Endothelial cell (in vitro differentiated cells): ENCODE measurements at regions not wholly inside any gene's neighbourhood (a gene's known extent, or its start where the extent isn't known, plus 50 kb on each side); places are given as distances from the start of the nearest gene placed in this dataset.
"Not testable (repeated sequence)": the region's sequence is repeated elsewhere in the genome, so short reads cannot be mapped to it uniquely, and the experiment has no call there.

ENCODE experiments used
- DNase-seq: peaks from one replicate; pipeline ENCODE4 v3.0.0; 2021; ENCODE audit warnings: low spot score
- H3K27ac Mint-ChIP-seq: one replicate; pipeline ENCODE4 v1.8.0; 2021; ENCODE audit warnings: mixed read lengths, inconsistent platforms; ENCODE audit not compliant: unreplicated experiment
- H3K27me3 Mint-ChIP-seq: one replicate; pipeline ENCODE4 v1.8.0; 2021; ENCODE audit warnings: mild to moderate bottlenecking, moderate library complexity, mixed read lengths, inconsistent platforms; ENCODE audit not compliant: unreplicated experiment
- H3K36me3 Mint-ChIP-seq: one replicate; pipeline ENCODE4 v1.8.0; 2021; ENCODE audit warnings: mild to moderate bottlenecking, low read depth, mixed read lengths, inconsistent platforms; ENCODE audit not compliant: unreplicated experiment
- H3K4me1 Mint-ChIP-seq: one replicate; pipeline ENCODE4 v1.8.0; 2021; ENCODE audit warnings: mild to moderate bottlenecking, mixed read lengths, inconsistent platforms; ENCODE audit not compliant: unreplicated experiment
- H3K4me3 Mint-ChIP-seq: one replicate; pipeline ENCODE4 v1.8.0; 2021; ENCODE audit warnings: mild to moderate bottlenecking, mixed read lengths, inconsistent platforms; ENCODE audit not compliant: unreplicated experiment
- H3K9me3 Mint-ChIP-seq: one replicate; pipeline ENCODE4 v1.8.0; 2021; ENCODE audit warnings: mixed read lengths, inconsistent platforms; ENCODE audit not compliant: unreplicated experiment
- TF ChIP-seq, protein P1 (sequence below): fragments of 200-600 bp; sonication (generic); IDR thresholded peaks from one replicate; pipeline ENCODE4 v1.5.0; 2021; ENCODE audit warnings: antibody characterized with exemption; ENCODE audit not compliant: unreplicated experiment

GRCh38 chr11:21986361-21986760 is 206.5 kb upstream of the ANO5 start:
- H3K27ac Mint-ChIP-seq = no peak overlapping the region
- no peaks in the 10 kb centered on the region for H3K9me3 Mint-ChIP-seq
- H3K27me3 Mint-ChIP-seq = peaks cover 2% of the 10 kb centered on the region
- no peak overlapping the region for H3K4me3 Mint-ChIP-seq
- no peak for DNase-seq
- TF ChIP-seq, protein P1, sequence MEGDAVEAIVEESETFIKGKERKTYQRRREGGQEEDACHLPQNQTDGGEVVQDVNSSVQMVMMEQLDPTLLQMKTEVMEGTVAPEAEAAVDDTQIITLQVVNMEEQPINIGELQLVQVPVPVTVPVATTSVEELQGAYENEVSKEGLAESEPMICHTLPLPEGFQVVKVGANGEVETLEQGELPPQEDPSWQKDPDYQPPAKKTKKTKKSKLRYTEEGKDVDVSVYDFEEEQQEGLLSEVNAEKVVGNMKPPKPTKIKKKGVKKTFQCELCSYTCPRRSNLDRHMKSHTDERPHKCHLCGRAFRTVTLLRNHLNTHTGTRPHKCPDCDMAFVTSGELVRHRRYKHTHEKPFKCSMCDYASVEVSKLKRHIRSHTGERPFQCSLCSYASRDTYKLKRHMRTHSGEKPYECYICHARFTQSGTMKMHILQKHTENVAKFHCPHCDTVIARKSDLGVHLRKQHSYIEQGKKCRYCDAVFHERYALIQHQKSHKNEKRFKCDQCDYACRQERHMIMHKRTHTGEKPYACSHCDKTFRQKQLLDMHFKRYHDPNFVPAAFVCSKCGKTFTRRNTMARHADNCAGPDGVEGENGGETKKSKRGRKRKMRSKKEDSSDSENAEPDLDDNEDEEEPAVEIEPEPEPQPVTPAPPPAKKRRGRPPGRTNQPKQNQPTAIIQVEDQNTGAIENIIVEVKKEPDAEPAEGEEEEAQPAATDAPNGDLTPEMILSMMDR = no peak
- H3K4me1 Mint-ChIP-seq = no peaks in the 10 kb centered on the region
- no peaks in the 10 kb centered on the region for H3K36me3 Mint-ChIP-seq

GRCh38 chr11:21987261-21987660 is 205.6 kb upstream of the ANO5 start:
- Mint-ChIP-seq H3K4me3 (no peak overlapping the region), H3K4me1 (no peaks in the 10 kb centered on the region), H3K9me3 (no peaks in the 10 kb centered on the region), H3K27me3 (peaks cover 2% of the 10 kb centered on the region), H3K27ac (no peak overlapping the region), H3K36me3 (no peaks in the 10 kb centered on the region)
- DNase-seq = no peak
- TF ChIP-seq, protein P1 = no peak

DNA sequence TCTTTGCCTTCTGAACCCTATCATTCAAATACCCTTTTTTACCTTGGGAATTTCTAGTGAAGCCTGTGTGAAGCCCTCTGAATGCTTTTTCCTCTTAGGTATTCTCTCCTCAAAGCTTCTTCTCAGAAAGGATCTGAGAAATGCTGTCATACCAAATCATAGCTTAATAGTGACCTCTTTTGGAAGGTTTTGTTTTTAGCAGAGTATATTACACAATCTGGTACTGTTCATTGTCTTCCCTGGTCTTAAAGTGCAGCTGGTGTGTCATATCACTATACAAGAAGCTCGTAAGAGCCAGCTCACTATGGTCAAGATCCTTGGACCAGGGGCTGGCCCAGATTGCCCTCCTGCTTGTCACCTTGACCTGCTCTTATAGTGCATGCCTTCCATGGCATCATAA is 204.4 kb upstream of the ANO5 start:
- H3K27me3 Mint-ChIP-seq = peaks cover 2% of the 10 kb centered on the region
- TF ChIP-seq, protein P1 = no peak
- H3K4me1 Mint-ChIP-seq = no peaks in the 10 kb centered on the region
- no peak overlapping the region for H3K4me3 Mint-ChIP-seq
- H3K36me3 Mint-ChIP-seq = no peaks in the 10 kb centered on the region
- DNase-seq = no peak
- no peak overlapping the region for H3K27ac Mint-ChIP-seq
- no peaks in the 10 kb centered on the region for H3K9me3 Mint-ChIP-seq

- not testable (repeated sequence) for DNase-seq, H3K36me3 Mint-ChIP-seq, H3K4me1 Mint-ChIP-seq, H3K27ac Mint-ChIP-seq, H3K9me3 Mint-ChIP-seq, H3K27me3 Mint-ChIP-seq, H3K4me3 Mint-ChIP-seq
These were observed 191.1 kb upstream of the ANO5 start for GRCh38 chr11:22001803-22002202.

DNA sequence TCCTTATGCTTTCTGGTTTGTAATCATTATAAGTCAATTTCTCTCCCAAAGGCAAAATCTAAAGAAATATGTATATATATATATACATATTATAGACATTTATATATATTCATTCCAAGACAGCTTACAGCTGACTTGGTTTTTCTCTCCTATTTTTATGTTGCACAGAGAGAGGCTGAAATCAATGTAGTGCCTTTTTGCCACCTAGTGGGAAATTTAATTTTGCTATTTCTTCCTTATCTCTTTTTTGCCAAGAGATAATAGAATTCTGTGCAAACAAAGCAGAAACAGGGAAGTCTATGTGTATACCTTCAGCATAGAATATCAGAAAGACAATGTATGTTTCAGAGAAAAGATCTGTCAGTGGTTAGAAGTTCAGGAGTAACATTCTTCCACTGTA is 186.0 kb upstream of the ANO5 start:
- Mint-ChIP-seq H3K27ac (no peak overlapping the region), H3K4me1 (no peaks in the 10 kb centered on the region), H3K36me3 (no peaks in the 10 kb centered on the region), H3K4me3 (no peak overlapping the region), H3K27me3 (no peaks in the 10 kb centered on the region), H3K9me3 (no peaks in the 10 kb centered on the region)
- DNase-seq = no peak
- TF ChIP-seq, protein P1 = no peak

GRCh38 chr11:22031791-22032190 is 161.1 kb upstream of the ANO5 start:
- no peak for DNase-seq
- Mint-ChIP-seq H3K9me3 (peaks cover 5% of the 10 kb centered on the region), H3K4me1 (no peaks in the 10 kb centered on the region), H3K4me3 (no peak overlapping the region), H3K36me3 (no peaks in the 10 kb centered on the region), H3K27me3 (no peaks in the 10 kb centered on the region), H3K27ac (no peak overlapping the region)
- TF ChIP-seq, protein P1 = no peak
